GM12878 (cell line): ENCODE measurements at regions not wholly inside any gene's neighbourhood (a gene's known extent, or its start where the extent isn't known, plus 50 kb on each side); places are given as distances from the start of the nearest gene placed in this dataset.
"Not testable (repeated sequence)": the region's sequence is repeated elsewhere in the genome, so short reads cannot be mapped to it uniquely, and the experiment has no call there.

Experiments
- ATAC-seq: fragments of 200-7000 bp; cut with Tn5 transposase; 3 replicates; pipeline ENCODE4 v1.9.1; 2020; ENCODE audit warnings: mild to moderate bottlenecking, moderate library complexity
- BruUV-seq: library from RNA; stranded (reverse); fragments of 400-500 nt; replicated peaks from 2 replicates; lab custom pipeline; 2021; lab: Mats Ljungman, UMichigan
- CTCF ChIA-PET: fragments of 300-600 bp; sonication (Branson Sonifier 250); formaldehyde crosslinking; extraction: SDS; loops from one replicate; lab custom pipeline; 2021; ENCODE audit warnings: inconsistent platforms; lab: Yijun Ruan, JAX
- POLR2A ChIA-PET: fragments of 350-600 bp; formaldehyde crosslinking; extraction: SDS; loops from one replicate; lab custom pipeline; 2021; ENCODE audit warnings: inconsistent platforms; lab: Charles Lee
- RAD21 ChIA-PET: fragments of 300-600 bp; sonication (Branson Sonifier 250); formaldehyde crosslinking; loops from one replicate; lab custom pipeline; 2023; ENCODE audit warnings: antibody characterized with exemption; ENCODE audit not compliant: unreplicated experiment; lab: Charles Lee
- SMC1A ChIA-PET: fragments of 300-600 bp; sonication (Branson Sonifier 250); formaldehyde crosslinking; loops from one replicate; lab custom pipeline; 2023; ENCODE audit not compliant: unreplicated experiment, uncharacterized antibody; lab: Charles Lee
- DNase-seq: peaks from one replicate; pipeline ENCODE4 v3.0.0-alpha.2; 2011; ENCODE audit warnings: low read depth, low spot score
- FAIRE-seq: peaks from 3 replicates; lab custom pipeline; 2011; peaks lifted over from hg19 to GRCh38; lab: Jason Lieb, UNC
- H2AFZ ChIP-seq: 2 replicates; pipeline ENCODE4 v1.6.0; 2011; ENCODE audit warnings: low read depth, low read length, control low read depth; ENCODE audit not compliant: control insufficient read depth
- H3K27ac ChIP-seq: 2 replicates; pipeline ENCODE4 v1.5.1; 2011; ENCODE audit warnings: control low read depth; ENCODE audit not compliant: control insufficient read depth, insufficient read depth
- H3K27me3 ChIP-seq, 2 experiments: replicated peaks in 1 of 2; 2 replicates each; pipeline versions ENCODE4 v1.6.0 to v1.6.1; 2011; ENCODE audit warnings: low read length in 1 of 2; ENCODE audit not compliant: control insufficient read depth in 2 of 2, insufficient read depth in 2 of 2
- H3K36me3 ChIP-seq, 2 experiments: 2 replicates each; pipeline ENCODE4 v1.5.1; 2011; ENCODE audit warnings: low read length in 1 of 2; ENCODE audit not compliant: control insufficient read depth in 2 of 2, insufficient read depth in 2 of 2
- H3K4me1 ChIP-seq: 2 replicates; pipeline ENCODE4 v1.6.1; 2011; ENCODE audit warnings: mild to moderate bottlenecking, low read length, moderate library complexity, mixed read lengths; ENCODE audit not compliant: control insufficient read depth, insufficient read depth
- H3K4me2 ChIP-seq: 2 replicates; pipeline ENCODE4 v1.6.0; 2011; ENCODE audit warnings: control low read depth; ENCODE audit not compliant: control insufficient read depth, insufficient read depth
- H3K4me3 ChIP-seq: fragments of 200-600 bp; sonication (generic); 2 replicates; pipeline ENCODE4 v1.5.1; 2016
- H3K79me2 ChIP-seq: 2 replicates; pipeline ENCODE4 v1.6.0; 2011; ENCODE audit warnings: low read length; ENCODE audit not compliant: control insufficient read depth, insufficient read depth
- H3K9ac ChIP-seq: 2 replicates; pipeline ENCODE4 v1.8.0; 2011; ENCODE audit warnings: low read length, control low read depth, mixed read lengths; ENCODE audit not compliant: control insufficient read depth, insufficient read depth
- H3K9me3 ChIP-seq: replicated peaks from 3 replicates; pipeline ENCODE4 v1.5.1; 2011; ENCODE audit warnings: mild to moderate bottlenecking, low read length; ENCODE audit not compliant: control insufficient read depth, insufficient read depth
- H4K20me1 ChIP-seq: 2 replicates; pipeline ENCODE4 v1.6.0; 2011; ENCODE audit not compliant: control insufficient read depth, insufficient read depth
- IKZF2 ChIP-seq, 2 experiments: fragments of 450-650 bp; IDR thresholded peaks; 2 replicates each; pipeline ENCODE4 v1.6.1; 2017; ENCODE audit warnings: mild to moderate bottlenecking in 2 of 2, moderate library complexity in 2 of 2
- WGBS: methylation state at CpG from one replicate; pipeline ENCODE4 v1.1.6; 2016; ENCODE audit warnings: low lambda C conversion rate; ENCODE audit not compliant: insufficient replicate concordance, insufficient coverage; ENCODE audit errors: missing lambda C conversion rate; 5-methylcytosine and 5-hydroxymethylcytosine counted together
- in situ Hi-C: fragments of 300-500 bp; cut with MboI; formaldehyde crosslinking; loops from 9 replicates; pipeline ENCODE4 v1.14.3; 2018; ENCODE audit warnings: mixed read lengths
- intact Hi-C: fragments of 100-400 bp; cut with micrococcal nuclease; formaldehyde crosslinking; loops from one replicate; pipeline ENCODE4 v1.14.2; 2022; ENCODE audit not compliant: unreplicated experiment

DNA sequence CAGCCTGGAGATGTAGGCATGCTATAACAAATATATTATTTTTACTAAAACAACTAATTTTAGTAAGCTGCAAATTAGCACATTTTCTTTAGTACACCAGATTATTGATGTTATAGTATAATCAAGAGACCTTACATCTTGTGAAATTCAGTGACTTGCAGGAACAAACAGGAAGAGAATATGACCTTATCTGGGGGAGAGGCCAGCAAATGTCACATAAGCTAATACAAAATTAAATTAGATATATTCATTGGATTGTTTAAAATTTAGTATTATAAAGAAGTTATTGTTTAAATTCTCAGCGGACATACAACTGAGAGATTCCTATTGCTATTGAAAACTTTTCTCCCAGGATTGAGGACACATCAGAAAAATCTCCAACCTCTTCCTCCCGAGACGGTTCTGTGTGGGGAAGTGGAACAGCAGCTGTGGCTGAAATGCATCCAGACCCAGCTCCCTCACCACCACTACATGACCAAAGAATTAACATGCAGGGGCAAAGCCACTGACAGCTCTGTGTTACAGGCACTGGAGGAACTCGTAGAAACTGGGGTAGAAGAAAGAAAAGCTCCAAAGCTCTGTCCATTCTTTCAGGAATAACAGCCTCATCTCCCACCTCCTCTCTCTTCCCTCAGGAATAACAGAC, 744.2 kb downstream of the TMEM121 start:
- in situ Hi-C loops (loop anchor here (10.0 kb wide), 3 partner anchors 566 to 716 kb away; no protein-coding TSS in a partner anchor), intact Hi-C loops (loop anchor here (5.0 to 10.0 kb wide), 2 partner anchors 37 to 566 kb away; no protein-coding TSS in a partner anchor)
- not testable (repeated sequence) for H3K27me3 ChIP-seq, BruUV-seq, H4K20me1 ChIP-seq, H3K9me3 ChIP-seq, FAIRE-seq, H3K4me3 ChIP-seq, H3K79me2 ChIP-seq, DNase-seq, H2AFZ ChIP-seq, H3K4me1 ChIP-seq, H3K9ac ChIP-seq, H3K36me3 ChIP-seq
- peak; percentile 64 for ATAC-seq
- RAD21 ChIA-PET, result interaction anchor here (1.5 to 5.9 kb wide), 2 partner anchors 411 to 428 kb away, joined by 3 to 119 read pairs; no protein-coding TSS in a partner anchor
- WGBS, result 10% methylated on average over 3 of the region's 4 CpGs
- POLR2A ChIA-PET, result interaction anchor here (3.1 kb wide), 1 partner anchor 411 kb away, joined by 88 read pairs; no protein-coding TSS in a partner anchor
- SMC1A ChIA-PET, result interaction anchor here (1.0 to 3.8 kb wide), 4 partner anchors 38 to 755 kb away, joined by 4 to 29 read pairs (median 15); no protein-coding TSS in a partner anchor
- CTCF ChIA-PET, result interaction anchor here (1.0 to 11.5 kb wide), 9 partner anchors 8 to 689 kb away, joined by 3 to 180 read pairs (median 4); no protein-coding TSS in a partner anchor
- TF ChIP-seq IKZF2 (IDR thresholded peaks at IDR 0.05), result 0 out of 4 replicates have a peak, but pooled peaks of 1 of the 2 experiments have one; percentile 23
- TF ChIP-seq, all 136 proteins: peak for 1; not testable (repeated sequence) for 135
- H3K4me2 ChIP-seq, H3K27ac ChIP-seq: not testable (repeated sequence)
